ENCODE measurements at regions not wholly inside any gene's neighbourhood (a gene's known extent, or its start where the extent isn't known, plus 50 kb on each side); places are given as distances from the start of the nearest gene placed in this dataset.

- no peak for ATAC-seq
- TF ChIP-seq RARB (CRISPR knock-in tag; IDR thresholded peaks at IDR 0.05) (no peak), OSR1 (CRISPR knock-in tag; IDR thresholded peaks at IDR 0.05) (no peak), ZFP3 (CRISPR knock-in tag; IDR thresholded peaks at IDR 0.05) (no peak), BACH2 (CRISPR knock-in tag; IDR thresholded peaks at IDR 0.05; ENCODE audit: borderline replicate concordance) (no peak), ZNF8 (CRISPR knock-in tag; IDR thresholded peaks at IDR 0.05) (no peak), TSHZ2 (CRISPR knock-in tag; IDR thresholded peaks at IDR 0.05) (no peak), POU6F1 (CRISPR knock-in tag; IDR thresholded peaks at IDR 0.05; ENCODE audit: borderline replicate concordance, low read depth) (no peak), TOX (CRISPR knock-in tag; IDR thresholded peaks at IDR 0.05; ENCODE audit: borderline replicate concordance) (no peak), ZC3H10 (CRISPR knock-in tag; IDR thresholded peaks at IDR 0.05) (no peak), CSDC2 (CRISPR knock-in tag; IDR thresholded peaks at IDR 0.05) (no peak), ZNF70 (CRISPR knock-in tag; IDR thresholded peaks at IDR 0.05) (no peak), CSRNP3 (CRISPR knock-in tag; IDR thresholded peaks at IDR 0.05) (no peak), PATZ1 (CRISPR knock-in tag; IDR thresholded peaks at IDR 0.05; ENCODE audit: borderline replicate concordance) (no peak)
Measured at GRCh38 chr20:37610203-37610798, 82.6 kb upstream of the BLCAP start.

- no peak for ATAC-seq
- no peak for TF ChIP-seq ESRRG (CRISPR knock-in tag; IDR thresholded peaks at IDR 0.05)
- no peak for TF ChIP-seq CREB5 (CRISPR knock-in tag; IDR thresholded peaks at IDR 0.05; ENCODE audit: low read depth)
- no peak for TF ChIP-seq ARNTL (CRISPR knock-in tag; IDR thresholded peaks at IDR 0.05; ENCODE audit: borderline replicate concordance, low read depth)
- no peak for TF ChIP-seq CSDC2 (CRISPR knock-in tag; IDR thresholded peaks at IDR 0.05)
- TF ChIP-seq ISL1 (CRISPR knock-in tag; IDR thresholded peaks at IDR 0.05), result no peak
- TF ChIP-seq ZFP30 (CRISPR knock-in tag; IDR thresholded peaks at IDR 0.05), result no peak
- no peak for TF ChIP-seq GLIS3 (CRISPR knock-in tag; IDR thresholded peaks at IDR 0.05)
- TF ChIP-seq CSRNP3 (CRISPR knock-in tag; IDR thresholded peaks at IDR 0.05), result no peak
- no peak for TF ChIP-seq PATZ1 (CRISPR knock-in tag; IDR thresholded peaks at IDR 0.05; ENCODE audit: borderline replicate concordance)
- no peak for TF ChIP-seq PPARA (CRISPR knock-in tag; IDR thresholded peaks at IDR 0.05; ENCODE audit: borderline replicate concordance)
Measured at GRCh38 chr20:37602634-37603033, 75.0 kb upstream of the BLCAP start.
